ENCODE measurements at regions not wholly inside any gene's neighbourhood (a gene's known extent, or its start where the extent isn't known, plus 50 kb on each side); places are given as distances from the start of the nearest gene placed in this dataset.

DNA sequence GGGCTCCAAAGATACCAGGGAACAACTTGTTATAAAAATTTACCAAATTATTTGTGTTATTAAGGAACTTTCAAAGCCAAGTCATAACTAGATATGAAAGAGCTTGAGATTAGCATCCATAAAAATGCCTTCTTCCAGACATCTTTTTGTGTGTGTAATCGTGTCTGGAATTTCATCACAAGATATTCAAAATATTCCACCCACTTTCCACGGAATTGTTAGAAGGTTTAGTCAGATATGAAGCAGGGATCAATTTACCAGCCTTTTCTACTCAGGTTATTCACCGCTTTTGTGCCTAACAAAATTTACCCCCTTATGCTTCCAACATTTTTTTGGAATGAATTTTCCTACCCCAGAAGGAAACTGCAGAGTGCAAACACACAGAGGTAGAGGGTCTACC, 130.2 kb upstream of the ACVR2A start:
- TF ChIP-seq, protein P1, sequence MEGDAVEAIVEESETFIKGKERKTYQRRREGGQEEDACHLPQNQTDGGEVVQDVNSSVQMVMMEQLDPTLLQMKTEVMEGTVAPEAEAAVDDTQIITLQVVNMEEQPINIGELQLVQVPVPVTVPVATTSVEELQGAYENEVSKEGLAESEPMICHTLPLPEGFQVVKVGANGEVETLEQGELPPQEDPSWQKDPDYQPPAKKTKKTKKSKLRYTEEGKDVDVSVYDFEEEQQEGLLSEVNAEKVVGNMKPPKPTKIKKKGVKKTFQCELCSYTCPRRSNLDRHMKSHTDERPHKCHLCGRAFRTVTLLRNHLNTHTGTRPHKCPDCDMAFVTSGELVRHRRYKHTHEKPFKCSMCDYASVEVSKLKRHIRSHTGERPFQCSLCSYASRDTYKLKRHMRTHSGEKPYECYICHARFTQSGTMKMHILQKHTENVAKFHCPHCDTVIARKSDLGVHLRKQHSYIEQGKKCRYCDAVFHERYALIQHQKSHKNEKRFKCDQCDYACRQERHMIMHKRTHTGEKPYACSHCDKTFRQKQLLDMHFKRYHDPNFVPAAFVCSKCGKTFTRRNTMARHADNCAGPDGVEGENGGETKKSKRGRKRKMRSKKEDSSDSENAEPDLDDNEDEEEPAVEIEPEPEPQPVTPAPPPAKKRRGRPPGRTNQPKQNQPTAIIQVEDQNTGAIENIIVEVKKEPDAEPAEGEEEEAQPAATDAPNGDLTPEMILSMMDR (IDR thresholded peaks at IDR 0.05), result no peak
- no peak for TF ChIP-seq POLR2A (IDR thresholded peaks at IDR 0.05)

Data from uterus (tissue), 2 donors.